ENCODE measurements at regions not wholly inside any gene's neighbourhood (a gene's known extent, or its start where the extent isn't known, plus 50 kb on each side); places are given as distances from the start of the nearest gene placed in this dataset.

GRCh38 chr2:129769185-129769991, 210.1 kb upstream of the RAB6C start:
- DNase-seq (ENCODE audit: extremely low read depth in 1 of 2, low read depth in 1 of 2) = no peak

DNA sequence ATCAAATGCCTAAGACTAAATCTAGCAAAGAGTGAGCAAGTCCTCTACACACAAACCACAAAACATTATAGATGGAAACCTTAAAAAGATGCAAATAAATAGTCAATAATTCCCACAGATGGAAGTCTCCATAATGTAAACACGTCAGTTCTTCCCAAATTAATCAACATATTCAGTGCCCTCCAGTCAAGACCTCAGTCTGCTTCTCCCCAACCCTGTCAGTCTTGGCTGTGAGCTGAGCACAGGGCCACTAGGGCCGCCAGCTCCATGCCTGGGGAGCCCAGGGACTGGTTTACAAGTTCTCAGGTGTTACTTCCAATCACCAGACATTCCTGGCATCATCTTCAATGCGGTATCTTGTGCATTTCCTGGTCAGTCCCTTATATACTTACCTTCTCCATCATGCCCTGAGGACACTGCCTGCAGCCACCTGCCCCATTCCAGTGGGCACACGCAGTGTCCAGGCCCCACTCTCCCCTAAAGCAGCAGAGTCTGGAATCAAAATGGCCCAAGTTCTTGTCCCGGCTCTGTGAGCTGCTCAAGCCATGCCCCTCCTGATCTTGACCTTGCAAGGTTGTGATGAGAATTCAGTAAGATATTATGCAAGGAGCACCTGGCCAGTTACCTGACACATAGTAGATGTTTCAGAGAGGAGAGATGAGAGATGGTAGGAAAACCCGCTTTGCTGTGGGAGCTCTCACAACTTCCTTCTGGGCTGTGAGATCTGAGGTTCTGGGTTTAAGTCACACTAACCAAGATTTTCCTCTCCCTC, 207.9 kb upstream of the RAB6C start:
- DNase-seq (ENCODE audit: extremely low read depth in 1 of 2, low read depth in 1 of 2) = no peak

- no peak for DNase-seq (ENCODE audit: extremely low read depth in 1 of 2, low read depth in 1 of 2)
Measured at GRCh38 chr2:129772190-129772579, 207.3 kb upstream of the RAB6C start.

DNA sequence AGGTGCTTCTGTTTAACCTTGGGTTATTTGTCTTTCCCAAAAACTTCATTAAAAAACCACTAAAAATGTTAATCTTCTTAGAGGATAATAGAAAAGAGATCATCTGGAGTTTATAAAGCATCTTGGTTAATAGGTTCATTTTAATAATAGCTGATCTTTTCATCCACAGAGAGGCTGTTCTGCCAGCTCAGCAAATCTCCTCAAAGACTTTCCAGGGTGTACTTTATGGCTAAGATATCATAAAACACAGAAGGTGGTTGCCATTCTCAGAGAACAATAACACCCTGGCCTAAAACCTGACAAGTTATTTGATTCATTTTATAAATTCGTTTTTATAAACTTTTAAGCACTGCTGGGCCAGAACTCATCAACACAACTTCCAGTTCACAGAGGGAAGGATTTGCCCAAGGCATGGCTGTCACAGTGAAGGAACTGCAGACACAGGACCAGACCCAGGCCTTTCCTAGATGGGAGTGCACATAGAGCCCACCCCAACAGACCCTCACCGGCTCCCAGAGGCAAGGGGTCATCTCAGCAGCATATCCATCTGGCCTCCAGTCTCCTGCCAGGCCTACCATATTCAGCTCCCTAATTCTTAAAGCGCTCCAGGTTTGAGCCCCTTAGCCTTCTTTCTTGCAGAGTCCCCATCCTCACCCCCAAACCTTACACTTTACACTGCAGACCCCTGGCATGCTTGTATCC, 203.4 kb upstream of the RAB6C start:
- no peak for DNase-seq (ENCODE audit: extremely low read depth in 1 of 2, low read depth in 1 of 2)

GRCh38 chr2:129777146-129777545, 202.3 kb upstream of the RAB6C start:
- DNase-seq (ENCODE audit: extremely low read depth in 1 of 2, low read depth in 1 of 2) = no peak

DNA sequence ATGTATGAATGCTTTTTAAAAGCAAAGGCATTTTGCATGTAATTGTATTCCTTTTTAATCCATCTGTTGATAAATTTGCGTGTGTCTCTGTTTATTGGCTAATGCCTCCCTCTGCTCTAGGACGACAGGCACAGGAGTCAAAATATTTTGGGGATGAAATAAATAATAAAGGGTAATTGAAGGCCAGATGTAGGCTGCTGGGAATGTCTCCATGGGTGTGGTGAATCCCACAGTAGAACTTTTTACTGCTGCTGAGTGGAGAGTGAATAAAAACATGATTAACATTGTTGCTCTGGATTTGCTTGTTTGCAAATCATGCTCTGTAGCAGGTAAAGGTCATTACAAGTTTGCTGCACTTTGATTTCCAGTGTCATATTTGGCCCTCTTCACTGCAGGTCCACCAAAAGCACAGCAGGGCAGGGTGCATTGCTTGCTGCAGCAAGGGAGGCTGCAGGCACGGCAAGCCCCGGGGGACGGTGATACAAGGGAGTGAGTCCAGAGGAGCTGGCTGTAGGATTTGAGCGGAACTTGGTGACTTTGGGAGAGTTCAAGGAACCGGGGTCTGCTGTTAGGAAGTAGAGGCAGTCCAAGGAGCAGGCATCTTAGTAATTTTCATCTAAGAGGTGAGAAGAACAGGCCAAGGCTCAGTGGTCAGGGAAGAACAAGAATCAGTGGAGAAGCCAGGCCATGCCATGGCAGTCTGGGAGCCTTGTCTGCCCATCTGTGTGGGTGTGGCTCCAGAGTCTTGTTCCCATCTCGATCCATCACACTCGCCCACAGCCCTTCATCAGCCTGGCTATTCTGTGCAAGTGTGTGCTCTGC, 201.5 kb upstream of the RAB6C start:
- no peak for DNase-seq (ENCODE audit: extremely low read depth in 1 of 2, low read depth in 1 of 2)

- no peak for DNase-seq (ENCODE audit: extremely low read depth in 1 of 2, low read depth in 1 of 2)
Measured at GRCh38 chr2:129778584-129778877, 200.9 kb upstream of the RAB6C start.

DNA sequence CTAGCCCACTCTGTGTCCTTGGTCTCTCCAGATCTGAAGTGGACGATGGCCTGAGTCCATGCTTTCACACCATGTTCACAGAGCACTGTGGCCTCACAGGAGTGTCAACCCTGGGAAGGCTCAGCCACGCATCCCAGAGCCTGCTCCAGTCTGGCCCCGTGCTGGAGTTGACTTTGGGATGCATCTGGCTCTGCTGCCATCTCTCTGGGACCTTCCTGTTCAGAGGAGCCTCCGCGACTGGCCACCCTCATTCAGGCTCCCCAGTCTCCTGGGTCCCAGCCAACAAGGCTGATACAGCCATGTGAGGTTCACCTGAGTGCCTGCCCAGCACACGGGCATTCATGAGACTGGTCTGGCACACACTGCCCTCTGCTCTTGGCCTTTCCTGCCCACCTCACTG, 199.7 kb upstream of the RAB6C start:
- no peak for DNase-seq (ENCODE audit: extremely low read depth in 1 of 2, low read depth in 1 of 2)

DNA sequence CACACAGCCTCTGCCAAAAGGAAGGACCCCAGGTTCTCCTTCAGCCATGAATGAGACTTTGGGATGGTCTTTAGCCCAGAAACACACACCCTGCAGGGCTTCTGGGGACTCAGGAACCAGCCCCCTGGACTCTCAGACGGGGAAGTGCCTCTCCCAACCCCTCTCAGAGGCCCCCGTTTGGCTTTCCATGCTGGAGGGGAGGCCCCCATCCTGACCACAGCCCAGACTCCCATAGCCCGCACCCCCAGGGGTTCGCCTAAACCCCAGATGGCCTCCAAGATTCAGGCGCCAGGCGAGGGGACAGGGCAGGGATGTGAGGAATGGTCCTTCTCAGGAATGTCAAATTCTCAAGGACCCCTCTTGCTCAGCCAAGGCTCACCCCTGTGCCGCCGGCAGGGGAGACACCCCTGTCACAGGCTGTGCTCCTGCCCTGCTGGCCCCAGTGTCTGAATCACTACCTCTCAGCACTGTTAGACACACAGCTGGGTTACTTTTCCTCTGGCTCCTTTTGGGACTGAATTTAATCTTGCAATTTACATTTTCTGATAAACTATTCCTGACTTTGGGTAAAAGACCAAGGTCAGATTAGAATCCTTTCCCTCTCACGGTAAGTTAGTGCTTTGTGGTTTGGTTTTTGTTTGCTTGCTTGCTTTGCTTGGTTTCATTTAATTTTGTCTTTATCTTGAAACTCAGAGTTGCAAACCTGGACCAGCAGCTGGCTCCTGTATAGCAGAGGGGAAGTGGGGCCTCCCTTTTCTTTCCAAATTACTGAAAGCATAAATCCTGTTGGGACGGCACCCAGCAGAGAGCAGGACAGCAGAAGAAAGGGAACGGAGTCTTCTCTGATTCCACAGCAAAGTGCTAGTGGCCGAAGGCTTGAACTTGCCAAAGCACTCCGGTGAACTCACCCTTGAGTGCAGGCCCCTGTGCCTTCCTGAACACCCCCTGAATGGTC, 198.9 kb upstream of the RAB6C start:
- DNase-seq (ENCODE audit: extremely low read depth in 1 of 2, low read depth in 1 of 2) = no peak

DNA sequence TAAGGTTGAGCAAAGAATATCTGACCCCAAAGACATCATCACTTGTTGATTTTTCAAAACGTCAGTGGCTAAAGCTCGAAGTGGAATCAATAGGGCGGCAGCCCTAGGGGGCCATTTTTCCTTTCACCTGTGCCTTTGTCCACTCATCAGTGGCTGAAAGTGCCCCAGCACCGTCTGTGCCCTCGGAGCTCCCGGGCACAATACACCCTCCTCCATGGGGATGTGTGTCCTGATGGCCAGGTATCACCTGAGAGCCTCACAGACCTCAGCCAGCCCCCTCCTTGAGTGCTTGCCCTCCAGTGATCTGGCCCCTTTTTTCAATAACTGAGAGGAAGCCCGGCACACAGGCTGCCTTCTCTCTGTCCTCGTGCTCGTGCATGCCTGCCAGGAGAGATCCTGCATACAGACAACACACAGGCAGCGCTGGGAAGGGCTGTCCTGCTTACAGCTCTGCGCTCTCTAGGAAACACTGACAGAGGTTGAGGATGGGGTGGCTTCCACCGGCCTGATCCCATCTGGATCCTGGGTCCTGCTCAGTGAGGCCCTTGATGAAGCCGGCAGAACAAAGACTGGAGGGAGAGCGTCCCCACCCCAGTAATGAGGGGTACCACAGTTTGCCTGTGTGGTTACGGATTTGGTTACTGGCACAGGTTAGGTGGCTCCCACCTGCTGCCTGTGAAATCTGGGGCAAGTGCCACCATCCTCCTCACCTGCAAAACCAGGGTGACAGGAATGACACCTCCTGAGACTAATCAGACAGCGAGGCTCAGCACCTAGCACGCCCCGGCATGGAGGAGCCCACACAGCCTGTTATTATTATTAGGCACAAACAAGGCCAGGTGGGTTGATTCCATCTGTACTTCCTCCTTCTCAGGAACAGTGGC, 197.5 kb upstream of the RAB6C start:
- DNase-seq (ENCODE audit: extremely low read depth in 1 of 2, low read depth in 1 of 2) = no peak

DNA sequence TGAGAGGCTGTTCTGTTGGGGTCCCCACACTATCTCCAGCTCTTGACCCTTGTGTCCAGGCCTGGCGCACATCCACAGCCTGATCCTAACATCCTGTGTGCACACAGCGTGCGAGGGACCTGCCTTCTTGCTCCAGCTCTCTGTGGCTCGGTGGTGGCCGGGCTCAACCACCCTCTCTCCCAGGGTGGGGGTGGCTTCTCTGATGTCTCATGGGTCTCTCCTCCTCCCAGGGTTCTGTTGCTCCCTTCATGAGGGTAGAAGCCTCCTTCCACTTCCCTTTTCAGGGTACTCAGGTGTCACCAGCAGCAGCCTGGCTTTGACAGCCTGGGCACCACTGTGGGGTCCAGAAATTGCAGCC, 196.9 kb upstream of the RAB6C start:
- DNase-seq (ENCODE audit: extremely low read depth in 1 of 2, low read depth in 1 of 2) = no peak

- no peak for DNase-seq (ENCODE audit: extremely low read depth in 1 of 2, low read depth in 1 of 2)
Measured at GRCh38 chr2:129784486-129784885, 195.0 kb upstream of the RAB6C start.

DNA sequence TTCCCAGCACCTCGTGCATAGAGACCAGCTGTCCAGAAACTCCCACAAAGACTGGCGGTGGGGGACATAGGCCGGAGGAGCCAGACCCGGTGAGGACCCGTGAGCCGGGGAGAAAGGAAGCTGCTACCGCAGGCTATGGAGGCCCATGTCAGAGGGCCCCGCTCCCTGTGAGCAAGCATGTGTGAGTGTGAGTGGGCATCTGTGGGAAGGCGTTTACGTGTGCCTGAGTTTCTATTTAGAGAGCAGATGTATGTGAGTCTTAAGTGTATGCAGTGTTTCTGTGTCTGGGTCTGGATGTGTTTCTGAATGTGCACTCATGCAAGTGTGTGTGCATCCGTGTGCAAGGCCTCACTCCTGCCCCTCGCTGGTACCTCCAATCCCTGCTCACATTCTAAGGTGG, 187.8 kb upstream of the RAB6C start:
- no peak for DNase-seq (ENCODE audit: extremely low read depth in 1 of 2, low read depth in 1 of 2)

- DNase-seq (ENCODE audit: extremely low read depth in 1 of 2, low read depth in 1 of 2) = no peak
Measured at GRCh38 chr2:129793431-129793902, 186.0 kb upstream of the RAB6C start.

GRCh38 chr2:129794116-129794515, 185.3 kb upstream of the RAB6C start:
- no peak for DNase-seq (ENCODE audit: extremely low read depth in 1 of 2, low read depth in 1 of 2)

DNA sequence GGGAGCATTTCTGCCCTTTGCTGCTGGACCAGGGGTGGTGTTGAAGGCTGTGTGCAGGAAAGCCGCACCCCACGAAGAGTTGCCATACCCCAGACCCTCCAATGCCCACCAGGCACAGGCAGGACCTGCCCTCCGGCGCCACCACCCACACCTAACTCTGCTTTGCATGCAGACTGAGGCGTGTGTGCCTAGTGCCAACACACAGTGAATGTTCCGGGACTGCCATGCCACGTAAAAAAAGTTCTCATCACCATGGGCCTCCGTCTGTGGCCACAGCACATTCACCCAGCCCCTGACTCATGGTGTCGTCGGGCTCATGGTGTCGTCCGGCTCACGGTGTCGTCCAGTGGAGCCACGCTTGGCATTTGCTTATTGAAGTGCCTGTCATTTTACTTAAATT, 184.9 kb upstream of the RAB6C start:
- no peak for DNase-seq (ENCODE audit: extremely low read depth in 1 of 2, low read depth in 1 of 2)

DNA sequence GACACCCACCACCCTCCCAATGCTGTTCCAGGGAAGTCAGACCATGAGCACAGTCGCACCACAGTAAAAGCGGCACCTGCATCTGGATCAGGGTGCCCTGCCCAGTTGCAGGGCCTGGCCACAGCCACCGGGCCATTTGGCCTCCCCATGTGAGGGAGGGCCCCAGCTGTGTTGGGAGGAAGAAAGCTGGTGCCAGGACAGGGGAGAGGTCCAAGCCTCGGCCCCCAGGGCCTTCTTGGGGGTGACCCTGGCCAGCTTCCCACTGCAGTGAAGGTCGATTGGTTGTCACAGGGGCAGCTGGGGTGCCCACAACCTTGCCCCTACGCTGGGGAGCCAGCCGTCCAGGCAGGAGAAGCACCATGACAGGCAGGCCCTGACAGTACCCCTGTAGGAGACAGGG, 183.2 kb upstream of the RAB6C start:
- no peak for DNase-seq (ENCODE audit: extremely low read depth in 1 of 2, low read depth in 1 of 2)

DNA sequence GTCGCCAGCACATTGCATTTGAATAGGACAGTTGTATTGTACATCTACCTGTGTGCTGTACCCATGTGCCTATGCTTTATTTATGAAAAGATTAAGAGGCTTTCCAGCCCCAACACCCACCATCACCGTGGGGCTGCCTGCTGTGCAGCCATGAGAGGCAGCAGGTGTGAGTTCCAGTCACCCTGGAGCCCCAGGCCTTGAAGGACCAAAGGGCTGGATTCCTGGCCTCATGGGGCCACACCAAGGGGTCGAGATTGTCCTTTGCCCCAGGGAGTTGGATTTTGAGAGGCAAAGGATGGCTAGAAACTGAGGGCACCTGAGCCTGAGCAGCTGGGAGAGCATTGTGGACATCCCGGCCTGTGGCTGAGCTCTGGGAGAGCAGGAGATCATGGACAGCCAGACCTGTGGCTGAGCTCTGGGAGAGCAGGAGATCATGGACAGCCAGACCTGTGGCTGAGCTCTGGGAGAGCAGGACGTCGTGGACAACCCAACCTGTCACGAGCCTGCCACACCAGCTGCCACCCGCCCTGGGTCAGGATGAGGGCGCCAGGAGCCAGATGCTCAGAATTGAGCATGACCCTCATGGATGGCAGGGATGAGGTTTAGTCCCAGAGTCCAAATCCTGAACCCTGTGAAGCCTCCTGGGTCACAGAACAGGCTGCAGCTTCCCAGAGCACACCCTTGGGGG, 182.5 kb upstream of the RAB6C start:
- DNase-seq (ENCODE audit: extremely low read depth in 1 of 2, low read depth in 1 of 2) = no peak

Measured in stimulated activated CD8-positive, alpha-beta memory T cell treated with anti-CD3 and anti-CD28 coated beads, Interleukin-7, amount 100 ng/mL, for 48 hours (primary cell).